ENCODE measurements at regions not wholly inside any gene's neighbourhood (a gene's known extent, or its start where the extent isn't known, plus 50 kb on each side); places are given as distances from the start of the nearest gene placed in this dataset.
"Not testable (repeated sequence)": the region's sequence is repeated elsewhere in the genome, so short reads cannot be mapped to it uniquely, and the experiment has no call there.

DNA sequence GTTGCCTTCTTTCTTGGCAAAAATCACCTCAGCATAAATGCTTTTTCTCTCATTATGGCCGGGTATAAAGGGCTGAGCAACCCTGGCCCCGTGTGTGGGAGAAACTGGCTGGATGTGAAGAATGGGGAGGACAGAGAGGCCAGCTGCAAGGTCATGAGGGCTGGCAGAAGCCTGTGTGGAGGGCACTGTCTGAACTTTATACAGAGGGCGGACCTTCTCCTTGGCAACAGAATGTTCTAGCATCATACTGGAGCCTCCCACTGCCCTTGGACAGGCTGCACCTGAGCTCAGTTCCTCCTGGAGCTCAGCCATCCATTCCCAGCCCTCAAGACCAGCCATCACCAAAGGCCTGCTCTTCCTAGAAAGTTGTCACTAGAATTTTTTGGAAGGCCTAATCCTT, 4496.2 kb upstream of the TPTE start:
- not testable (repeated sequence) for TF ChIP-seq POLR2A (IDR thresholded peaks at IDR 0.05; ENCODE audit: low read depth); POLR2AphosphoS5 (IDR thresholded peaks at IDR 0.05)

Data from esophagus muscularis mucosa (tissue), 2 donors.